CD14-positive monocyte (primary cell): ENCODE measurements at regions not wholly inside any gene's neighbourhood (a gene's known extent, or its start where the extent isn't known, plus 50 kb on each side); places are given as distances from the start of the nearest gene placed in this dataset.

Experiments
- DNase-seq, 3 donors: peaks; one replicate each; pipeline ENCODE4 v3.0.0-alpha.2; 2011 to 2022
- H2AFZ ChIP-seq: 2 replicates; pipeline ENCODE4 v1.6.0; 2012; ENCODE audit warnings: mild to moderate bottlenecking, low read depth, low read length, inconsistent platforms; ENCODE audit not compliant: insufficient read depth, poor library complexity, severe bottlenecking
- H3K27ac ChIP-seq, 2 donors: 1 replicate in 1 of 2; 2 replicates in 1 of 2; pipeline ENCODE4 v1.5.1; 2012 to 2013; ENCODE audit warnings: low read length in 2 of 2, control low read depth in 1 of 2, inconsistent platforms in 1 of 2, low read depth in 1 of 2, mild to moderate bottlenecking in 1 of 2
- H3K27me3 ChIP-seq, 2 donors: one replicate each; pipeline versions ENCODE4 v1.6.0 to v1.6.1; 2011 to 2013; ENCODE audit warnings: low read length in 2 of 2; ENCODE audit not compliant: control insufficient read depth in 2 of 2, insufficient read depth in 2 of 2
- H3K36me3 ChIP-seq, 2 donors: replicated peaks in 1 of 2; 1 replicate in 1 of 2; 2 replicates in 1 of 2; pipeline versions ENCODE4 v1.5.1 to v1.6.1; 2012 to 2013; ENCODE audit warnings: low read length in 2 of 2, control low read depth in 1 of 2, inconsistent platforms in 1 of 2, mild to moderate bottlenecking in 1 of 2; ENCODE audit not compliant: insufficient read depth in 2 of 2, control insufficient read depth in 1 of 2
- H3K4me1 ChIP-seq, 2 donors: 1 replicate in 1 of 2; 2 replicates in 1 of 2; pipeline versions ENCODE4 v1.5.1 to v1.6.1; 2012 to 2013; ENCODE audit warnings: low read length in 2 of 2, control low read depth in 1 of 2, inconsistent platforms in 1 of 2, mild to moderate bottlenecking in 1 of 2, moderate library complexity in 1 of 2; ENCODE audit not compliant: insufficient read depth in 2 of 2, control insufficient read depth in 1 of 2
- H3K4me2 ChIP-seq: replicated peaks from 2 replicates; pipeline ENCODE3; 2012; ENCODE audit warnings: low read length, moderate library complexity, mild to moderate bottlenecking; ENCODE audit not compliant: poor library complexity, severe bottlenecking; ENCODE audit errors: extremely low read depth
- H3K4me3 ChIP-seq, 3 experiments: fragments of 200-600 bp in 1 of 3; sonication (generic) in 1 of 3; replicated peaks in 1 of 3; 1 replicate in 2 of 3; 2 replicates in 1 of 3; pipeline ENCODE4 v1.5.1; 2011 to 2013; ENCODE audit warnings: low read length in 3 of 3, mild to moderate bottlenecking in 3 of 3, control low read depth in 2 of 3, low read depth in 2 of 3, inconsistent platforms in 1 of 3, moderate library complexity in 1 of 3
- H3K79me2 ChIP-seq: 2 replicates; pipeline ENCODE4 v1.6.0; 2012; ENCODE audit warnings: mild to moderate bottlenecking, control low read depth, inconsistent platforms, low read length, moderate library complexity; ENCODE audit not compliant: insufficient read depth
- H3K9ac ChIP-seq: 2 replicates; pipeline ENCODE4 v1.6.0; 2017; ENCODE audit warnings: low read length, mild to moderate bottlenecking; ENCODE audit not compliant: insufficient read depth, poor library complexity, severe bottlenecking
- H3K9me3 ChIP-seq, 2 donors: replicated peaks in 1 of 2; 1 replicate in 1 of 2; 2 replicates in 1 of 2; pipeline versions ENCODE4 v1.5.1 to v1.6.1; 2012 to 2013; ENCODE audit warnings: low read length in 2 of 2, control low read depth in 1 of 2; ENCODE audit not compliant: control insufficient read depth in 1 of 2, insufficient read depth in 1 of 2
- H4K20me1 ChIP-seq: 2 replicates; pipeline ENCODE4 v1.6.0; 2012; ENCODE audit warnings: mild to moderate bottlenecking, low read length, control low read depth, moderate library complexity; ENCODE audit not compliant: insufficient read depth
- H3K27ac Mint-ChIP-seq, 7 donors: one replicate each; pipeline ENCODE4 v1.8.0; 2020; ENCODE audit warnings: mild to moderate bottlenecking in 7 of 7, mixed read lengths in 7 of 7, moderate library complexity in 6 of 7, inconsistent platforms in 2 of 7
- H3K27me3 Mint-ChIP-seq, 3 donors: one replicate each; pipeline ENCODE4 v1.8.0; 2021 to 2022; ENCODE audit warnings: low read depth in 3 of 3, mild to moderate bottlenecking in 3 of 3, mixed read lengths in 3 of 3, moderate library complexity in 3 of 3, inconsistent platforms in 1 of 3
- H3K36me3 Mint-ChIP-seq, 2 donors: one replicate each; pipeline ENCODE4 v1.8.0; 2020; ENCODE audit warnings: mixed read lengths in 2 of 2, inconsistent platforms in 1 of 2, mild to moderate bottlenecking in 1 of 2
- H3K4me1 Mint-ChIP-seq: one replicate; pipeline ENCODE4 v1.8.0; 2020; ENCODE audit warnings: mild to moderate bottlenecking, mixed read lengths
- H3K4me3 Mint-ChIP-seq, 2 donors: one replicate each; pipeline ENCODE4 v1.8.0; 2020; ENCODE audit warnings: mild to moderate bottlenecking in 2 of 2, mixed read lengths in 2 of 2, moderate library complexity in 1 of 2
- H3K9me3 Mint-ChIP-seq, 7 donors: one replicate each; pipeline ENCODE4 v1.8.0; 2020 to 2022; ENCODE audit warnings: mixed read lengths in 7 of 7, mild to moderate bottlenecking in 6 of 7, moderate library complexity in 6 of 7, inconsistent platforms in 2 of 7
- WGBS: methylation state at CpG from one replicate; pipeline ENCODE4 v1.1.5; 2013; ENCODE audit warnings: missing lambda C conversion rate; ENCODE audit not compliant: insufficient coverage; 5-methylcytosine and 5-hydroxymethylcytosine counted together
- intact Hi-C, 2 donors: fragments of 100-400 bp; cut with micrococcal nuclease; formaldehyde crosslinking; loops; one replicate each; pipeline versions ENCODE4 v1.15.0 to v1.15.1; 2023
- TF ChIP-seq, protein P1 (sequence below): fragments of 200-600 bp; IDR thresholded peaks from one replicate; pipeline ENCODE4 v1.8.0; 2022; ENCODE audit warnings: antibody characterized with exemption, mild to moderate bottlenecking

GRCh38 chr13:39250440-39250839, 212.2 kb downstream of the NHLRC3 start:
- no peak overlapping the region for H3K4me3 ChIP-seq
- H3K27ac ChIP-seq: no peak overlapping the region
- H3K9me3 ChIP-seq: no peaks in the 10 kb centered on the region
- intact Hi-C loops: no loop called here
- H3K4me3 Mint-ChIP-seq: no peak overlapping the region
- WGBS: no CpG with 5 or more reads among the region's 3 CpGs
- no peak for DNase-seq
- no peaks in the 10 kb centered on the region for H3K4me1 Mint-ChIP-seq
- no peaks in the 10 kb centered on the region for H3K9me3 Mint-ChIP-seq
- no peaks in the 10 kb centered on the region for H3K79me2 ChIP-seq
- TF ChIP-seq, protein P1, sequence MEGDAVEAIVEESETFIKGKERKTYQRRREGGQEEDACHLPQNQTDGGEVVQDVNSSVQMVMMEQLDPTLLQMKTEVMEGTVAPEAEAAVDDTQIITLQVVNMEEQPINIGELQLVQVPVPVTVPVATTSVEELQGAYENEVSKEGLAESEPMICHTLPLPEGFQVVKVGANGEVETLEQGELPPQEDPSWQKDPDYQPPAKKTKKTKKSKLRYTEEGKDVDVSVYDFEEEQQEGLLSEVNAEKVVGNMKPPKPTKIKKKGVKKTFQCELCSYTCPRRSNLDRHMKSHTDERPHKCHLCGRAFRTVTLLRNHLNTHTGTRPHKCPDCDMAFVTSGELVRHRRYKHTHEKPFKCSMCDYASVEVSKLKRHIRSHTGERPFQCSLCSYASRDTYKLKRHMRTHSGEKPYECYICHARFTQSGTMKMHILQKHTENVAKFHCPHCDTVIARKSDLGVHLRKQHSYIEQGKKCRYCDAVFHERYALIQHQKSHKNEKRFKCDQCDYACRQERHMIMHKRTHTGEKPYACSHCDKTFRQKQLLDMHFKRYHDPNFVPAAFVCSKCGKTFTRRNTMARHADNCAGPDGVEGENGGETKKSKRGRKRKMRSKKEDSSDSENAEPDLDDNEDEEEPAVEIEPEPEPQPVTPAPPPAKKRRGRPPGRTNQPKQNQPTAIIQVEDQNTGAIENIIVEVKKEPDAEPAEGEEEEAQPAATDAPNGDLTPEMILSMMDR: no peak
- H3K27me3 Mint-ChIP-seq: peaks cover 0 to 4% (median 0%) of the 10 kb centered on the region in 3 donors
- H3K4me1 ChIP-seq: no peaks in the 10 kb centered on the region
- H3K9ac ChIP-seq: no peak overlapping the region
- H4K20me1 ChIP-seq: no peaks in the 10 kb centered on the region
- no peaks in the 10 kb centered on the region for H3K27me3 ChIP-seq
- no peaks in the 10 kb centered on the region for H3K36me3 ChIP-seq
- no peaks in the 10 kb centered on the region for H3K36me3 Mint-ChIP-seq
- H3K4me2 ChIP-seq: no peak overlapping the region
- H3K27ac Mint-ChIP-seq: no peak overlapping the region
- H2AFZ ChIP-seq: no peak overlapping the region

- Histone ChIP-seq H3K4me1 (no peaks in the 10 kb centered on the region), H3K79me2 (no peaks in the 10 kb centered on the region), H3K4me2 (no peak overlapping the region), H3K27me3 (no peaks in the 10 kb centered on the region), H3K4me3 (no peak overlapping the region), H3K27ac (no peak overlapping the region), H3K9me3 (no peaks in the 10 kb centered on the region), H3K9ac (no peak overlapping the region), H2AFZ (no peak overlapping the region), H4K20me1 (no peaks in the 10 kb centered on the region), H3K36me3 (no peaks in the 10 kb centered on the region)
- H3K36me3 Mint-ChIP-seq: no peaks in the 10 kb centered on the region
- TF ChIP-seq, protein P1: no peak
- no peak overlapping the region for H3K4me3 Mint-ChIP-seq
- no peak overlapping the region for H3K27ac Mint-ChIP-seq
- DNase-seq: no peak
- no CpG with 5 or more reads among the region's 8 CpGs for WGBS
- H3K27me3 Mint-ChIP-seq: peaks cover 0 to 4% (median 0%) of the 10 kb centered on the region in 3 donors
- intact Hi-C loops: no loop called here
- H3K4me1 Mint-ChIP-seq: no peaks in the 10 kb centered on the region
- no peaks in the 10 kb centered on the region for H3K9me3 Mint-ChIP-seq
Measured at GRCh38 chr13:39251340-39251739, 213.1 kb downstream of the NHLRC3 start.
